ENCODE measurements at regions not wholly inside any gene's neighbourhood (a gene's known extent, or its start where the extent isn't known, plus 50 kb on each side); places are given as distances from the start of the nearest gene placed in this dataset.

DNA sequence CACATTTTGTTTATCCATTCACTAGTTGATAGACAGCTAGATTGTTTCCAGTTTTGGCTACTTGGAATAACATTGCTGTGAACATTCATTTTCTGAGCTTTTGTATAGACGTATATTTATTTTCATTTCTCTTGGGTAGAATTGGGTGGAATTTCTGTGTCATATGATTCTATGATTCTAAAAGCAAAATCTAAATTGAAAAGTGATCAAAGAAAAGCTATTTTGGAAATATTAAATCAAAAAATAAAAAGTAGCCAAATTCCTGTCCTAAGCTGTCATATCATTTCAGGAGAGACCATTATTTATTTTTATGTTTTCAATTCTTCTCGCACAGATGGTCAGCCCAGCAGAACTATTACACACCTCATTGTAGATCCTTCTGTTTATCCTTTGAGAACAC is 229.2 kb downstream of the COL12A1 start:
- TF ChIP-seq CTCF (IDR thresholded peaks at IDR 0.05; ENCODE audit: low read depth, low read length) = no peak
- H3K4me3 ChIP-seq (ENCODE audit: low read depth, low read length) = no peak overlapping the region
- no peak for DNase-seq
- H3K9me3 ChIP-seq = no peaks in the 10 kb centered on the region
- no peaks in the 10 kb centered on the region for H3K4me1 ChIP-seq
- no peaks in the 10 kb centered on the region for H3K36me3 ChIP-seq
- H3K27me3 ChIP-seq = no peaks in the 10 kb centered on the region

GRCh38 chr6:74976026-74976425 is 229.8 kb downstream of the COL12A1 start:
- H3K4me1 ChIP-seq = no peaks in the 10 kb centered on the region
- H3K4me3 ChIP-seq (ENCODE audit: low read depth, low read length) = no peak overlapping the region
- no peaks in the 10 kb centered on the region for H3K27me3 ChIP-seq
- no peak for DNase-seq
- TF ChIP-seq CTCF (IDR thresholded peaks at IDR 0.05; ENCODE audit: low read depth, low read length) = no peak
- no peaks in the 10 kb centered on the region for H3K9me3 ChIP-seq
- H3K36me3 ChIP-seq = no peaks in the 10 kb centered on the region

GRCh38 chr6:74973591-74973990 is 232.3 kb downstream of the COL12A1 start:
- TF ChIP-seq CTCF (IDR thresholded peaks at IDR 0.05; ENCODE audit: low read depth, low read length) = no peak

GRCh38 chr6:74971633-74972032 is 234.2 kb downstream of the COL12A1 start:
- Histone ChIP-seq H3K4me1 (no peaks in the 10 kb centered on the region), H3K27me3 (no peaks in the 10 kb centered on the region), H3K4me3 (ENCODE audit: low read depth, low read length) (no peak overlapping the region), H3K9me3 (no peaks in the 10 kb centered on the region), H3K36me3 (no peaks in the 10 kb centered on the region)
- DNase-seq = no peak
- TF ChIP-seq CTCF (IDR thresholded peaks at IDR 0.05; ENCODE audit: low read depth, low read length) = no peak

More at GRCh38 chr6:74973591-74973990, 232.3 kb downstream of the COL12A1 start:
- no peaks in the 10 kb centered on the region for H3K36me3 ChIP-seq
- no peaks in the 10 kb centered on the region for H3K4me1 ChIP-seq
- no peak for DNase-seq
- H3K9me3 ChIP-seq = no peaks in the 10 kb centered on the region
- H3K27me3 ChIP-seq = no peaks in the 10 kb centered on the region
- no peak overlapping the region for H3K4me3 ChIP-seq (ENCODE audit: low read depth, low read length)

GRCh38 chr6:74969591-74970267 is 236.1 kb downstream of the COL12A1 start:
- H3K27me3 ChIP-seq = no peaks in the 10 kb centered on the region
- no peak for DNase-seq
- TF ChIP-seq CTCF (IDR thresholded peaks at IDR 0.05; ENCODE audit: low read depth, low read length) = no peak

DNA sequence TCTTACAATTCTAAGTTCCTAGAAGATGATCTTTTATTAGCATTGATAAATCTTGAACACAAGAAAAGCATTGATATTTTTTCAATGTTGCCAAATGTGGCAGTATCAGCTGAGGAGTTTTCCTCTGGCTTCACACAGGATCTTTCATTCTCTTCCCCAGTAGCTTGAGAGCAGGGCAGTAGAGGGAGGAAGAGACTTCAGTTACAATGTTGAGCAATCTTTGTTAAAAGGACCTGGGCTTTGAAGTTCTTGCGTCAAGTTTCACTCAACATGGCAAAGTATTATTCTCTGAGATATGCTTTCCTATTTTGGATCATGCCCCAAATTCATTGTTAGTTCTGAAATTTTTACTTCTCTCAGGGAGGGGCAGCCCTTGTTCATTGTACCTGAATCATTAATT is 238.0 kb downstream of the COL12A1 start:
- Histone ChIP-seq H3K4me3 (ENCODE audit: low read depth, low read length) (no peak overlapping the region), H3K36me3 (no peaks in the 10 kb centered on the region), H3K9me3 (no peaks in the 10 kb centered on the region), H3K27me3 (no peaks in the 10 kb centered on the region), H3K4me1 (no peaks in the 10 kb centered on the region)
- DNase-seq = no peak
- no peak for TF ChIP-seq CTCF (IDR thresholded peaks at IDR 0.05; ENCODE audit: low read depth, low read length)

More at GRCh38 chr6:74969591-74970267, 236.1 kb downstream of the COL12A1 start:
- H3K4me3 ChIP-seq (ENCODE audit: low read depth, low read length) = no peak overlapping the region
- H3K36me3 ChIP-seq = no peaks in the 10 kb centered on the region
- no peaks in the 10 kb centered on the region for H3K9me3 ChIP-seq
- H3K4me1 ChIP-seq = no peaks in the 10 kb centered on the region
